CD4-positive, alpha-beta T cell treated with Interleukin-6 for 4 hours (primary cell): ENCODE measurements at regions not wholly inside any gene's neighbourhood (a gene's known extent, or its start where the extent isn't known, plus 50 kb on each side); places are given as distances from the start of the nearest gene placed in this dataset.

Experiments
- DNase-seq: peaks from one replicate; pipeline ENCODE4 v3.0.0-alpha.2; 2020; ENCODE audit warnings: mixed read lengths

DNA sequence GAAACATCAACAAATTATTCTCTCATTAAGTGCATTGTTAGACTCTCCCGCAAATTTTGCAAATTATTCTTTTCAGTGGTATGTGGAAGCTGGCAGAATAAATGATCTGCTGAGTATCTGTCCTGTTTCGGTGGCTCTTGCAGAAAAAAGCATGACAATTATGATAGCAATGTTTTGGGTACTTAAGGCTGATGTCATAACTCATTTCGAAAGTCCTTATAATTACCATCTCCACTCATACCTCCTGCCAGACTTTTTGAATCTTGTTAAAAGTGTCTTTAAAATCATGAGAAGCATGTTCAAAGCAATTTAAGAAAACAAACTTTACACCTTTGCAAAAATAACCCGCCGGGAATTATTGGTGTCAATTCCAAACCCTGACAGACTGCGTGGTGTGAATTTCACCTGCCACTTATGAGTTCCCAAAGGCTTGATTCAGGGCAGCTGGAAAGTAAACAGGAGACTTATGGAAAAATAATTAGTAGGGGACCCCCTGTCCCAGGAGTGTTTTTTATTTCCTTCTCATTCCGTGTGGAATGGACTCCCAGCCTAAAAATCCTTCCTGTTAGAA lies 87.6 kb upstream of the E2F3 start:
- DNase-seq: no peak

DNA sequence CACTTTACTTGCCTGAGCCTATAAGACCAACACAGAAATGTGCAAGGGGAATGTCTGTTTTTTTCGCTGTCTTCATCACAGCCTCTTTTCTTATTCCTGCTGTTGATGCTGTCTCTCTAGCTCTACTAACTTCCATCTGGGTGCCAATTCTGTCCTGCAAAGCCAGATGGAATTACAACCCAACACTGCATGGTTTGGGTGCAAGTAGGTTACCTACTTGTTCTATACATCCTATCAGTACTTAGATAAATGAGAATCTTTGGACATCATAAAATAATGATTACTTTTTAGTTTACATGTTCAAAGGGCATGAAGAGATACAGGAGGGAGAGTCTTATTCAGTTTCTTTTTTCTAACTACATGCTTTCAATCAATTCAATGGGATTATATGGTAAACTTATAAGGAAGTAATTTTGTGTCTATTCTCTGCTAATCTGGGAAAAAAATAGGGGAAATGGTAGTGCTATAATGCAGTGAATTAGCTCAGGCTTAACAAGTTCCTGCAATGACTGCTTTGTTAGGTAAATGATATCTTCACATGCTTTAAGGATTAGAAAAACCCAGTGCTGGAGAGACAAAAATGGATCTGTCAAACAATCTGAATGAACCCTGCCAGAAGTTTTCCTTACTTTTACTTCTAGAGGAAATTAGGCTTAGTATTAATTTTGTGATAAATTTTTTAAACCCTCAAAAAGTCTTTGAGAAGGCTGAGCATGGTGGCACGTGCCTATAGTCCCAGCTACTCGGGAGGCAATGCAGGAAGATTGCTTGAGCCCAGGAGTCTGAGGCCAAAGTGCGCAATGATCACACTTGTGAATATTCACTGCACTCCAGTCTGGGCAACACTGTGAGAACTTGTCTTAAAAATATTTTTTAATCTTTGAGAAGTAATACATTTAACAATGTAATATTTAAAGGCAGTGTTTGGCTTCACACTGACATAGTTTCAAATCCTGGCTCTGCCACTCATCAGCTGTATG lies 86.5 kb upstream of the E2F3 start:
- no peak for DNase-seq

DNA sequence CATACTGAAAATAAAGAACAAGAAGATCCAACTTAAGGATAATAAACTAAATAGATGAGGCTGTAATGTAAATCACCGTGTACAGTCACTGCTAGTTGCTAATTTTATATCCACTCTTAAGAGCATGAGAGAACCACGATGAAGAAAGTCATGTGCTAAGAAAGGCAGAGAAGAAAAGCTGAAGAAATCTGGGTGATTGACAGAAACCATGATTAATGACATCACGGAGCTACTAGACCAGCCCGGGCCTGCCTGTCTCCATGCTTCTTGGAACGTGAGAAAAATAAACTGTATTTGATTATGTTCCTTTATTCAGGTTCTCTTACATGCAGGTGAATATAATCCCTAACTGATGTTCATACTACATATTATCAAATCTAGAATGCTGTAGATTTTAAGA lies 84.2 kb upstream of the E2F3 start:
- DNase-seq: no peak

DNA sequence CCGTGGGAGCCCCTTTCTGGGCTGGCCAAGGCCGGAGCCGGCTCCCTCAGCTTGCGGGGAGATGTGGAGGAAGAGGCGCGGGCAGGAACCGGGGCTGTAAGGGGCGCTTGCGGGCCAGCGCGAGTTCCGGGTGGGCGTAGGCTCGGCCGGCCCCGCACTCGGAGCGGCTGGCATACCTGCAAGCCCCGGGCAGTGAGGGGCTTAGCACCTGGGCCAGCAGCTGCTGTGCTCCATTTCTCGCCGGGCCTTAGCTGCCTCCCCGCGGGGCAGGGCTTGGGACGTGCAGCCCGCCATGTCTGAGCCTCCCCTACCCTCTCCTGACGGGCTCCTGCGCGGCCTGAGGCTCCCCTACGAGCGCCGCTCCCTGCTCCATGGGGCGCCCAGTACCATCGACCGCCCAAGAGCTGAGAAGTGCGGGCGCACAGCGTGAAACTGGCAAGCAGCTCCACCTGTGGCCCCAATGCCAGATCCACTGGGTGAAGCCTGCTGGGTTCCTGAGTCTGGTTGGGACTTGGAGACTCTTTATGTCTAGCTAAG lies 82.8 kb upstream of the E2F3 start:
- DNase-seq: no peak

DNA sequence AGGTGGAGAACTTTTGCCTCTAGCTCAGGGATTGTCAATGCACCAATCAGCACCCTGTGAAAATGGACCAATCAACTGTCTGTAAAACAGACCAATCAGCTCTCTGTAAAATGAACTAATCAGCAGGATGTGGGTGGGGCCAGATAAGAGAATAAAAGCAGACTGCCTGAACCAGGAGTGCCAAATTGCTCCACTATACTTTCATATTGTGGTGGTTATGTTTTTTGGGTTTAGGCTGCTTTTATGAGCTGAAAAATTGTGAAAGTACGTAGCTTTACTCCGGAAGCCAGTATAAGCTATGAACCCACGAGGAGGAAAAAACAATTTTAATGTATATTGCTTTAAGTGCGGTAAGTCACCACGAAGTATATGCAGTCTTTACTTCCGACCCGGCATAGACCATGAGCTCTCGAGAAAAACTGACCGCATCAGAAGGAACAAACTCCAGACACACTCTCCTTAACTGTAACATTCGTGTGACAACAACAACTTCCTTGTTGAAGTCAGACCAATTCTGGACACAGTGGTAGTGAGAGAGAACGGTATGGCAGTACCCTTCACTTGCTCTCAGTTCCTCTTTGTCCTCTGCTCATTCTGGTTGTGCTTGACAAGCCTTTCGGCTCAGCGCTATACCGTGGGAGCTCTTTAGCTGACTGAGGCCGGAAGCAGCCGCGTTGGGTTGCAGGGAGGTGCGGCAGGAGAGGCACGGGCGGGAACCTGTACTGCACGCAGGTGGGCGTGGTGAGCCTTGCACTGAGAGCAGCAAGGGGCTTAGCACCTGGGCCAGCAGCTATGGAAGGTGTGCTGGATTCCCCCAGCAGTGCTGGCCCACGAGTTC lies 81.9 kb upstream of the E2F3 start:
- DNase-seq: peak; percentile 91

DNA sequence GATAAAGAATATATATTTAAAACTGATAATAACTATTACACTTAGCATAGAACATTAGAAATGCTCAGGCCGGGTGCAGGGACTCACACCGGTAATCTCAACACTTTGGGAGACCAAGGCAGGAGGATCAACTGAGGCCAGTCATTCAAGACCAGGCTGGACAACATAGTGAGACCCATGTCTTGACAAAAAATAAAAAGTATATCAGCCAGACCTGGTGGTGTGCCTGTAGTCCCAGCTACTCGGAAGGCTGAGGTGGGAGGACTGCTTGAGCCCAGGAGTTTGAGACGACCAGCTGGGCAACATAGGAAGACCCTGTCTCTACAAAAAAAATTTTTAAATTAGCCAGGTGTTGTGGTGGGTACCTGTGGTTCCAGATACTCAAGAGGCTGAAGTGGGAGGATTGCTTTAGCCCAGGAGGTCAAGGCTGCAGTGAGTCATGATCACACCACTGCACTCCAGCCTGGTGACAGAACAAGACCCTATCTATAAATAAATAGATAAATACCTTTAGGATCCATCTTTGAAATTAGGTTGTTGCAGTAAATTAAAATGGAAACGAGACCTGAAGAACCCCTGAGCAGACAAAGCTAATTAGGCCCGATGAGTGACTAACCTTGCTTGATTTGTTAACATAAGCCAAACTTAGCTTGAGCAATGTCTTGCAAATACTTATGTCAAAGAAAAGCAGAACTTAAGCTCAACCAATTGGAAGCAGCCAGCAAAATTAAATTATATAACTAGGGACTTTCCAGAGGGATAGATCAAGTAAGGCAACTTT lies 75.8 kb upstream of the E2F3 start:
- no peak for DNase-seq

DNA sequence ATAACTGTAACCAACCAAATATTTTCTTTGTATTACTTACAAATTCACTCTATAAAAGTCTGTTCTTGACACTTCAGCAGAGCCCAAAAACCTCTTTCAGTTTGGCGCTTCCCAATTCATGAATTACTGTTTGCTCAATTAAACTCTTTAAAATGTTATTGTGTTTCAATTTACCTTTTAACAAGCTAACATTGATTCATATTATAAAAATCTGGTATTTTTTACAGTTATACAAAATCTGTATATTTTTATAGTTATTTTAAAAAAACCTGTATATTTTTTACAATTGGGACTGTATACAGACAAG lies 75.3 kb upstream of the E2F3 start:
- no peak for DNase-seq

DNA sequence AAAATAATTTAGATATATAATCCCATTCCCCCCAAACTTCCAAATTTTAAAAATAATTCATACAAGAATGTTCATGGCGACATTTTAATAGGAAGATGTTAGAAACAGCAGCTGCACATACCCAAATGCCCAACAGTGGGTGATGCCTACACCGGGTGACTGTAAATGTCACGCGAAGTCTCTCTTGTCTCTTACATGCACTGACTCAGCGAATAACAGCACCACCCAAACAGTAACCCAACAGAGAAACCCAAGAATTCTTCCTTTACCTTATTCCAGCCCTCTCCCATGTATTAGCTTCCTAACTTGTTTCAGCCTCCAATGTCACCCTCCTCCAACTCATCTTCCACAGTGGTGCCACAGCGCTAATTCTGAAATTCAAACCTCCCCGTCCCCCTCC lies 74.5 kb upstream of the E2F3 start:
- DNase-seq: no peak

DNA sequence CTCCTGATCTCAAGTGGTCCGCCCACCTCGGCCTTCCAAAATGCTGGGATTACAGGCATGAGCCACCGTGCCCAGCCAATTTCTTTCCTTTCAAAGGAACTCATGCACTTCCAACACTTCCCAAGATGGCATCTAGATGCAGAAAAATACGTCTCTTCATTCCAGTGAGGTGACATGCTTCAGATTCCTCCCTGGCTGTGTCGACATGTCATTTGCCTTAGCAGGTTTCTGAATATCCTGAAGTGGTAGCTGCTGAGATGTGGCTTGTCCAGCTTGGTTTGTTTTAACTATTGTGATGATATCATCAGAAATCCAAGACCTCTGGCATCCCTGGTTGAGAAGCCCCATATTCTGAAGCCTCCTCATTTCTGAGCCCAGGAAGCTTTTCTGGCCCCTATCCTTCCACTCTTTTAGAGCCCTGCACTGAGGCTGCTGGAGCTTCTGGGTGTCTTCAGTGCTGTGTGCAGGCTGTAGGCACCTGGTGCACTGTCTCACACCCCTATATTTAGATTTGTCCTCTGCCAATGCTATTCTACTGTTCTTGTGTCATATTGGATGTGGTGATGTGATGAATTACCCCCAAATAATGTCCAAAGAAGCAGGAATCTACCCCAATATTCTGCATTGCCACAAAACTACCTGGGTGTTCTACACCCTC lies 73.3 kb upstream of the E2F3 start:
- no peak for DNase-seq

DNA sequence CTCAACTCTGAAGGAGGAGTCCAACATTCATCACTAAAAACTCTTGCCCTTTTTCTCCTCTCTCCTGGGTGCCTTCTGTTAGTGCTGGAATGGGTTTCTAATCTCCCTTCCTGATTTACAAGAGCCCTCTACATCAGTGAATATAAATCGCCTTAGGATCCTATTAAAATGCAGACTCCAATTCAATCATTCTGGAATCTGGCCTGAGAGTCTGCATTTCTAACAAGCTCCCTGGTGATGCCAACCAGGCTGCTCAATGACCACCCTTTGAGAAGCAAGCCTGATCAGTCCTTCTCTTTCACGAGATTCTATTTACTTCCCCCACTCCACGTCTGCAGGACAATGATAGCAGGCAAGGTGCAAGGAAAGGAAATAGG lies 72.8 kb upstream of the E2F3 start:
- no peak for DNase-seq

DNA sequence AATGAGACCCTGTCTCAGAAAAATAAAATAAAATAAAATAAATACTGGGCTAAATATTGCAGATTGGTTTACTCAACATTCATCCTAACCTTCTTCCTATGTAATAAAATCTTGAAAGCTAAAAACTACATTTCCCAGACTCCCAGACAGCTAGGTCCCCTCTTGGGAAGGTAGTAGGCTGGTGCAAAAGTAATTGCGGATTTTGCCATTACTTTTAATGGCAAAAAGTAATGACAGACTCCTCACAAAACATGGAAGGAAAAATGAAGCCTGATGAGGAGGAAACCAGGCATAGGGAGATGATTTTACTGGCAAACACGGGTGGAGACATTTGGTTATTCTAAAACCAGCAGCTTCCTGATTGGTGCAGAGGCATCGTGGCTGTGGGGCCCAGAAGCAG lies 70.6 kb upstream of the E2F3 start:
- DNase-seq: no peak

DNA sequence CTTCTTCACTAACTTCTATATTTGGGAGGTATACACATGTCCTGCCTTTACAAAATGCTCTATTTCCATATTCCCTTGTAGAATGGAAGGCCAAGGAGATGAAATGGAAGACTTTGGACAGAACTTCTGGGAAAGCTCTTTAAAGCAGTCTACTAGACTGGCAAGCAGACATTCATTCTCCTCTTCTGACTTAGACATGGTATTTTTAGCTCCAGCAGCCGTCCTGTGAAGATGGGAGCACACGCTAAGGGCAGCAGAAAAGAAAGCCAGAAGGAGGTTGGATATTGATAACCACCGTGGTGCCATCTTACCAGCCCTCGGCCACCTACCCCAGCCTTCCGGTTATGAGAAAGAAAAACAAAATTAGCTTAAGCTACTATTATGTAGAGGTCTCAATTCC lies 70.1 kb upstream of the E2F3 start:
- DNase-seq: no peak

DNA sequence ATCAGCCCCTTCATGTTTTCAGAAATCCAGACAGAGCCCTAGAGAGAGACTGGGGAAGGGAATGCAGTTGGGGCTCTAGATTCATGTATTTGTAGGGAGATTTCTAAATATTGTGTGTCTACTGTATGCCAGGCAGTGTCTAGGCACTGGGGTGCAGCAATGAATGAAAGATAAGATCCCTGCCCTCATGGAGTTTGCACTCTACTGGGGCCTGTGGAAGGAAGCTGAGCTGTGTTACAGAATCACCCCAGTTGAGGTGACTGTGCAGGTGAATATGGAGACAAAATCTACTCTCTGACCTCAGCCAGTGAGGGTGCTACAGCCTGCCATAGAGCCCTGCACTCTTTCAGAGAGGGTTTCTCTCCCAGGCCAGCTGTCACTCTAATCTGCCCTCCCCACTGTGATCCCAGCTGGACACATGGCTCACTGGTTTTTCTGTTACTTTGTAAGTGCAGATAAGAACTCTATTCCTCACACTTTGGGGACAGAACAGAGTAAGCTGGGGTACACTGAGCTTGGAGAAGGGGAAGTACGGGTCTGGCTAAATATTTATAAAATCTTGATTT lies 69.2 kb upstream of the E2F3 start:
- no peak for DNase-seq

DNA sequence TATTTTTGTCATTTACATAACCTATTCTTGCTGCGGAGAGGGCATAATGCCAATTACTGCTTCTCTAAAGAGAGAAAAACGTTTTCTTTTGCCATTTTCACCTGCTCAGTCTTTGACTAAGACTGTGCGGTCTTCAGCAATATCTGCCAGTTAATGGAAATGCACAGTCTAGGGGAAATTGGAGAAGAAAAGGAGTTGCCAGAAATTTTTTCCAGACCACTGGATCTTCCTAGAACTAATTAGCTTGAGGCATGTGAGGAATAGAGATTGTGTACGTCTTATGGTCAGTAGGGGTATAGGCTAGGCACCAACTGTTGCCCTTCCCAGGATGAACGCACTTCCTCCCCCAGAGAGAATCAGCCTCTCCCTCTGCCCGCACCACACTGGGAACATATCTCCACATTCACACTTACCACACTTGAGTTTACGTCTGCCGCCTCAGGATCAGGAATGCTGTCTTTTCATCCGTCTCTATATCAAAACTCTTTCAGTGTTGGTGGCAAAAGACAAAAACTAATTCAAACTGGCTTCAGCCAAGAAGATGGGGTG lies 67.9 kb upstream of the E2F3 start:
- DNase-seq: no peak

DNA sequence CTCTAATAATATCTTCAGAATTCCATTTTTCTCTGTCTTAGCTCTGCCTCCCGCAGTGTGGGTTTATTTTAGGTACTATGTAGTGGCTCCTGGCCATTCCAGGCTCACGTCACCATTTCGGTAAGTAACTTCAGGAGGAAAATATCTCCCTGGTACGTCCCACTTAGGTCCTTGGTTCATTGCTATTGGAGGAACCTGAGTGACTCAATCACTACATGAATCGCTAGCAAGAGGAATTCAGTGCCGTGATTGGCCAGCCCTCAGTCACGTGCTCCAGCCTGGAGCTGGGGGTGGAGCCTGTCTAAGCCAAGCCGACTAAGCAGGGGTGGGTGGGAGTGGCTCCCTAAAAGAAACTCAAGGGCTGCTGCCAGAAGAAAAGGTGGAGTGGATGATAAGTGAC lies 67.3 kb upstream of the E2F3 start:
- no peak for DNase-seq

DNA sequence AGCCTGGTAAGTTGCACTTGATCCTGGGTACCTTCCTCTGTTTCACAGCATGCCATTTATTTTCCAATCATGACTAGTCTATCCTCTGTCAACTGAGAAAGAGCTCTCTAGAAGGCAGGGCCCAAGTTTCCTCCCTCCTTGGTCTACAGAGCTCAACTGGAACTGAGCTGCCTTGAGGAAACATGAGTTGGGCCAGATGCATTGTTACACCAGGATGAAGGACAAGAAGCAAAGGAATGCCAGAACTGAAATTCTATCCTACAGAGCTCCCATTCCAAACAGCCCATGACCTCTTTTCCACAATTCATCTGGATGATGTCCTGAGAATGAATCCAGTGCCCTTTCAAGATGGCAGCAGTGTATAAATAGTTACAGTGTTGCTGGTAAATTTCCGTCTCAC lies 66.7 kb upstream of the E2F3 start:
- no peak for DNase-seq

DNA sequence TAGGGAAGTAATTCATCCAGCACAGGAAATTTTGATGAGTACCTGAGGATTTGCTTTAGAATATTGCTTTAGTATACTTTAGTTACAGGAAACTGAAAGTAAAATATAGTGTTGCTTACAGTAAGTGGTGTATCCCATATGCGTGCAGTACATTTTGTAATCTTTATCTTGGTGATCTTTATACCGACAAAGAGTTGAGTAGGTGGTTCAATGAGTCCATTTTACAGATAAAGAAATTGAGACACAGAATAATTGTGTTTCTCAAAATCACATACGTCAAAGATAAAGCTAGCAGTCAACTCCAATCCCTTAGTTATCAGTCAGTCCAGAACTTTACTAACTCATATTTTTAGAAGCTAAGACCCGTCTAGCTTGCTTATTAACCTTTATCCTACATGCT lies 65.8 kb upstream of the E2F3 start:
- DNase-seq: no peak

DNA sequence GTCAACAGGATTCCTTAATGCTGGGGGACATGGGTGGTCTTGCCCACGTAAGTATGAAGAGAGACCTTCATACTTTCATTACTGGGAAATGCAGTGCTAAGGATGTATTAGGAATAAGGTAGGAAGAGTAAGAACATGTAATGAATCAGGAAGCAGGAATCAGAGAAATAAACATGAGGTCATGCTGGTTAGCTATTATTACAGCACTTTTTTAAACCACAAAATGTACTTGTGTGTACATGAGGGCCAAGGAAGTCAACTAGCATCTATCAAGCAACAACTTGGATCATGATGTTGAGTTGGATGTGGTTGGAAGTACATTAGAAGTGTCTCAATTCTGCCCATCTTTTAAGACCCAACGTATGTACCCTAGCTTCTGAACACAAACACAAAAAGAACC lies 63.5 kb upstream of the E2F3 start:
- DNase-seq: no peak

DNA sequence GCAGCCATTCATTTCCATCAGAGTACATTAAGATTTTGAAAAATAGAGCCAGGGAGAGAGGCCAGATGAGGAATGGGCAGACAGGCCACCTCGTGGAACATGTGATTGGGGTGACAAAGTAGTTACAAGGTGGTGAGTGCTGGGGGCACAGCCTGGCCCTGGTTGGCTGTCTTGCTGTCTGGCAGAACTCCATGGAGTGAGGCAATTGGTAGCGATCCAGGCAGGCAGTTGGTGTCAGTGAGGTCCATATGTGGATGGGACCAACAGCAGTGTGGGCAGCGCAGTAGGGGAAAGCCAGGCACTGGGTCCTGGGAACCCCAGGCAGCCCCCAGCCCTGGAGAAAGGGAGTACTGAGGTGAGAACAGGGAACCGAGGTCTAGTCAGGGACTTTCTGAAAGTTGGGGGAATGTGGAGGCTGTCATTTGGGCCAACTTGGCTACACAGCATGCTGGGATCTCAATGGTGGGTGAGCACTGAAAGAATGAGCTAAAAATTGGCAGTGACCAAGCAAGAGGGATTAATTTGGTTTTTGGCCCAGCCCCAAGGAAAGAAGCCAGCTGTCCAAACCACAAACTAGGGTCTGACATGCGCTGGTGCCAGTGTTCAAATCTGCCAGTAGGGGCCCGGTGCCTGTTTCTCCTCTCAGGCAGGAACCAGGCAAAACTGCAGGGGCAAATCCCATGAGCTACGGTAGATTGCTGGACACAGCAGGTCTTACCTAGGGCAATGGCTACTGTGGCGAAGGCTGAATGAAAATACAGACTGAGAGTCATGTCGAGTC lies 61.4 kb upstream of the E2F3 start:
- DNase-seq: no peak

DNA sequence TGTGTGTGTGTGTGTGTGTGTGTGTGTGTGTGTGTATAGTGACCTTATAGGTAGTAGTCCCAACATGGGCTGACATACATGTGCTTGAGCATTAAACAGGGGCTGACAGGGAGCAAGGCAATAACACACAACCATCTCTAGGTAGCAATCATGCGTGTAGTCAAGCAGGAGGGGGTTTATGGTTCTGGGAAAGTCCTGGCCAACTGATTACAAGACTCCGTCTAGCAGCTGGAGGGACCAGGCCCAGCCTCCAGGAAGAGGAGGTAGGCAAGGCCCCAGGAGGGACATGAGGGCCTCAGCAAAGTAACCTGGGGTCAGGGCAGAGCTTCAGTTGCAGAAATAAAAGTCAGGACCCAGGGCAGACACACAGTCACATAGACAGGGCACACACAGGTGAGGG lies 60.6 kb upstream of the E2F3 start:
- no peak for DNase-seq

DNA sequence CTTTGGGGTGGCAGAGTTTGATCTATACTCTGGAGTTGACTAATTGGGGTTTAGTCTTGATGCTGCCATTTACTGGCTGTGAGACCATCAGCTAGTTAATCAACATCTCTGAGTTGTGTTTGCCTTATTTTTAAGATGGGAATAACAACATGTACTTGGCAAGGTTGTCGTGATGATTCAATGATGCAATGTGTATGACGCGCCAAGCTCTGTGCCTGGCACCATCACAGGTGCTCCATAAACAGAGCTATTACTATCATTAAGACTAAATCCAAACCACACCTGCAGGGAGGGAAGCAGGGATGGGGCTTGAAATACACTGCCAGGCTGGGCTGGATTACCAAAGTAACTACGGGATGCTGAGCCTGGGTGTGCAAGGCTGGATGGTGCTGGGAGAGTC lies 60.1 kb upstream of the E2F3 start:
- no peak for DNase-seq
